Lung (tissue), 11 donors: ENCODE measurements at regions not wholly inside any gene's neighbourhood (a gene's known extent, or its start where the extent isn't known, plus 50 kb on each side); places are given as distances from the start of the nearest gene placed in this dataset.

Experiments used
- ATAC-seq: fragments of 200-7000 bp; cut with Tn5 transposase; one replicate; pipeline ENCODE4 v1.9.1; 2020; ENCODE audit warnings: moderate number of reproducible peaks; ENCODE audit not compliant: insufficient read depth, low FRiP score
- DNase-seq, 3 donors: peaks; one replicate each; pipeline ENCODE4 v3.0.0-alpha.2; 2013 to 2017
- H3K27ac ChIP-seq, 2 donors: one replicate each; pipeline ENCODE4 v1.5.1; 2013; ENCODE audit warnings: mild to moderate bottlenecking in 2 of 2, moderate library complexity in 2 of 2, control low read depth in 1 of 2, inconsistent platforms in 1 of 2, low read depth in 1 of 2, low read length in 1 of 2
- H3K27me3 ChIP-seq, 3 donors: one replicate each; pipeline ENCODE4 v1.5.1; 2013; ENCODE audit warnings: low read length in 2 of 3; ENCODE audit not compliant: control insufficient read depth in 3 of 3, insufficient read depth in 3 of 3
- H3K36me3 ChIP-seq, 4 donors: one replicate each; pipeline ENCODE4 v1.5.1; 2013; ENCODE audit warnings: low read length in 4 of 4, mild to moderate bottlenecking in 1 of 4, moderate library complexity in 1 of 4; ENCODE audit not compliant: control insufficient read depth in 4 of 4, insufficient read depth in 4 of 4
- H3K4me1 ChIP-seq, 5 donors: one replicate each; pipeline ENCODE4 v1.5.1; 2013; ENCODE audit warnings: low read length in 5 of 5, mild to moderate bottlenecking in 2 of 5, moderate library complexity in 1 of 5; ENCODE audit not compliant: control insufficient read depth in 5 of 5, insufficient read depth in 5 of 5
- H3K4me3 ChIP-seq: one replicate; pipeline ENCODE4 v1.5.1; 2013; ENCODE audit warnings: mild to moderate bottlenecking, control low read depth, moderate library complexity
- H3K9ac ChIP-seq, 2 donors: one replicate each; pipeline ENCODE4 v1.5.1; 2013; ENCODE audit warnings: low read length in 2 of 2, control low read depth in 1 of 2; ENCODE audit not compliant: insufficient read depth in 1 of 2
- H3K9me3 ChIP-seq, 4 donors: one replicate each; pipeline ENCODE4 v1.5.1; 2013; ENCODE audit warnings: low read length in 3 of 4, mild to moderate bottlenecking in 1 of 4, moderate library complexity in 1 of 4; ENCODE audit not compliant: control insufficient read depth in 4 of 4, insufficient read depth in 3 of 4
- CTCF ChIP-seq: IDR thresholded peaks from 2 replicates; pipeline ENCODE4 v1.5.1; 2012; ENCODE audit warnings: mild to moderate bottlenecking; ENCODE audit errors: control extremely low read depth, extremely low read depth
- WGBS, 2 donors: extraction: QIAGEN DNeasy Blood & Tissue Kit; methylation state at CpG; one replicate each; pipeline ENCODE4 v1.1.7; 2013; 5-methylcytosine and 5-hydroxymethylcytosine counted together
- donor health status: control.
- donor health status: control.
- donor health status: Bipolar disorder and iron deficiency.
- donor health status: healthy.
- donor health status: DM: yes; HTN: yes; CAD: no.

DNA sequence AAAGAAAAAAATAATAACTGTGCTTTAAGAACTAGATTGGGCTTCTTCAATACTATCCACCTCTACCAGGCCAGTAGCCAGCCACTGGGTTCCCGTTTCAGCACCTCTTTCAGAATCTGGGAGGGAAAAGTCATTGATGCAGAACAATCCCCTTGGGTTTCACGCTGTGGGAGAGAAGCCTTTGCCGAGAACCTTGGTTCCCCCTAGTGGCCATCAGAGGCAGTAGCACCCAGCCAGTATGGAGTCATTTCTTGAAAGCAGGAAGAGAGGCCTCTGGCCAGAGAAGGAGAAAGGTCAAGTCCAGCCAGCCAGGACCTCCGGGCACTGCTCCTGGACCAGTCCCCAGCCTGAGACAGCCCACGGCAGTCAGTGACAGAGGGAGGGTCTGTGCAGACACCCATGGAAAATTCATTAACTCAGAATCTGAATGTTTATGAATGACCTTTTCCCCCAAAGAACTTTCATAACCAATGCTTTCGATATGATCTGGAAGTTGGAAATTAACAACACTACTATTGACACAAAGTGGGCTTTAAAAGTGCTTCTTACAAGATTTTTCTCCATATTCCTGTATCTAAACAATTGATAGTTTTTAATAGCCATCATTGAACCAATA is 51.2 kb upstream of the CDH5 start:
- Histone ChIP-seq H3K9me3 (peaks cover 0 to 2% (median 0%) of the 10 kb centered on the region in 4 donors), H3K27me3 (no peaks in the 10 kb centered on the region), H3K9ac (peak overlapping the region in 1 of 2 donors; percentile 7), H3K4me1 (peaks cover 0 to 7% (median 4%) of the 10 kb centered on the region in 5 donors), H3K27ac (peak overlapping the region in 1 of 2 donors; percentile 37), H3K4me3 (no peak overlapping the region), H3K36me3 (no peaks in the 10 kb centered on the region)
- DNase-seq (peak; percentile 77 to 91 (median 87)), ATAC-seq (peak; percentile 90)
- TF ChIP-seq CTCF, result peak; percentile 89
- 14% methylated on average over 6 of the region's 6 CpGs for WGBS, 2 donors

DNA sequence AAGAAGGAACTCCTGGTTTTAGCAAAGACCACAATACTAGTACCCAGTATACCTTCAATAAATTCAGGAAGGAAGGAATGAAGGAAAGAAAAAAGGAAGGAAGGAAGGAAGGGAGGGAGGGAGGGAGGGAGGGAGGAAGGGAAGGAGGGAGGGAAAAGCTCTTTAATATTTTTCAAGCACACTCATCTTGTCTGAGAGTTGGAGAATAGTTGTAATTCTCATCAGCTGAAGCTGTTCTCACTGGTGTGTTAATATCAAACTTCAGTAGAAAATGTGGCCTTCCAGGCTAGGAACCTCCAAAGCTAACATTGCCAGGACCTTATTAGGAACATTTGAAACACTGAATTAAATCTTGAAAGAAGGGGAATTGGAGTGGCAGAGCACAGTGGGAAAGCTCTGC is 55.2 kb upstream of the CDH5 start:
- ATAC-seq, result no peak
- H3K36me3 ChIP-seq, result no peaks in the 10 kb centered on the region
- peaks cover 0 to 2% (median 0%) of the 10 kb centered on the region in 4 donors for H3K9me3 ChIP-seq
- TF ChIP-seq CTCF, result no peak
- H3K27me3 ChIP-seq, result no peaks in the 10 kb centered on the region
- H3K4me1 ChIP-seq, result peaks cover 0 to 7% (median 4%) of the 10 kb centered on the region in 5 donors
- no peak for DNase-seq
- no peak overlapping the region for H3K9ac ChIP-seq
- H3K4me3 ChIP-seq, result no peak overlapping the region
- no peak overlapping the region for H3K27ac ChIP-seq

- peaks cover 0 to 2% (median 0%) of the 10 kb centered on the region in 4 donors for H3K9me3 ChIP-seq
- TF ChIP-seq CTCF, result no peak
- H3K4me3 ChIP-seq, result no peak overlapping the region
- H3K27ac ChIP-seq, result no peak overlapping the region
- H3K9ac ChIP-seq, result no peak overlapping the region
- peaks cover 0 to 6% (median 0%) of the 10 kb centered on the region in 5 donors for H3K4me1 ChIP-seq
- H3K36me3 ChIP-seq, result no peaks in the 10 kb centered on the region
- DNase-seq (no peak), ATAC-seq (no peak)
- WGBS, 2 donors, result 93 to 95% methylated on average over 15 of the region's 15 CpGs
- H3K27me3 ChIP-seq, result no peaks in the 10 kb centered on the region
Measured at GRCh38 chr16:66309215-66309807, 57.2 kb upstream of the CDH5 start.
